Stimulated activated naive CD8-positive, alpha-beta T cell treated with anti-CD3 and anti-CD28 coated beads, Interleukin-15, amount 100 ng/mL, for 72 hours (primary cell): ENCODE measurements at regions not wholly inside any gene's neighbourhood (a gene's known extent, or its start where the extent isn't known, plus 50 kb on each side); places are given as distances from the start of the nearest gene placed in this dataset.
"Not testable (repeated sequence)": the region's sequence is repeated elsewhere in the genome, so short reads cannot be mapped to it uniquely, and the experiment has no call there.

Source experiments
- ATAC-seq: fragments of 150-1000 bp; cut with Tn5 transposase; 2 replicates; pipeline ENCODE4 v1.10.0; 2021; ENCODE audit warnings: mild to moderate bottlenecking, moderate library complexity
- DNase-seq, 2 donors: peaks; one replicate each; pipeline ENCODE4 v3.0.0; 2021 to 2022
- H3K27ac Mint-ChIP-seq, 2 donors: one replicate each; pipeline ENCODE4 v1.8.0; 2022; ENCODE audit warnings: mild to moderate bottlenecking in 2 of 2, mixed read lengths in 2 of 2, moderate library complexity in 2 of 2
- H3K27me3 Mint-ChIP-seq: one replicate; pipeline ENCODE4 v1.8.0; 2022; ENCODE audit warnings: mixed read lengths
- H3K4me1 Mint-ChIP-seq: one replicate; pipeline ENCODE4 v1.8.0; 2022; ENCODE audit warnings: mild to moderate bottlenecking, mixed read lengths
- H3K4me3 Mint-ChIP-seq, 2 donors: one replicate each; pipeline ENCODE4 v1.8.0; 2022; ENCODE audit warnings: mild to moderate bottlenecking in 2 of 2, mixed read lengths in 2 of 2, moderate library complexity in 1 of 2
- H3K9me3 Mint-ChIP-seq, 2 donors: one replicate each; pipeline ENCODE4 v1.8.0; 2022; ENCODE audit warnings: mixed read lengths in 2 of 2

DNA sequence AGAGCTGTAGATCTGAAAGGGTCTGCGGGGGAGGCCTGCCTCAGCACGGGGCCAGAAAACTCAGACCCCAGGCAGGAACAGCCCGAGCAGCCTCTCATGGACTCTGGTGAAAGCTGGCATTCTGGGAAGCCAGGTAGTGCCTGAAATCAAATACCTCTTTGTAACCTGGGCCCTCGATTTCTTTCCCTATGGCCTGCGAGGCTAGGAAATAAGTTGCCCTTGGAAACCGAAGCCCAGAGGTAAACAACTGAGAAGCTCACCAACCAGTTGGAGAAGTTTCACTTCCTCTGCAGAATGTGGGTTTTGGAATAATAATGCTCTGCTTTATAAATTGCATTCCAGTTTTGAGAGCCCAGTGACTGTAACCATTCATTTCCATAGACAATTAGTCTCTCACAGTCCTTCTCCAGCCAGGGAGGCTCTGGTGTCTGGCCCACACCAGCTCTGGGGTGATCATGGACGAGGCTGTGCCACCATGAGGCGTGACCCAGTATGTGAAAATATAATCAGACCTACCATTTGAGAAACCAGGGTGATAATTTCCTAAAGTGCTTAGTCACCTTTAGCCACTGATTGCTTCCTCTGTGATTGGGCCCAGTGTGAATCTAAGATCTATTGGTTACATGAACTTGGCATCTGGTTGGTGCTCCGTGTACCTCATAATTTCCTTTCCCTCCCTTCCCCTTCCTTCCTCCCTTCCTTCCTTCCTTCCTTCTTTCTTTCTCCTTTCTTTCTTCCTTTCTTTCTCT is 133.1 kb upstream of the PELI1 start:
- Mint-ChIP-seq H3K27ac (peak overlapping the region in 1 of 2 donors; percentile 42), H3K4me3 (no peak overlapping the region), H3K9me3 (no peaks in the 10 kb centered on the region), H3K4me1 (peaks cover 32% of the 10 kb centered on the region), H3K27me3 (no peaks in the 10 kb centered on the region)
- no peak for DNase-seq
- ATAC-seq, result no peak

DNA sequence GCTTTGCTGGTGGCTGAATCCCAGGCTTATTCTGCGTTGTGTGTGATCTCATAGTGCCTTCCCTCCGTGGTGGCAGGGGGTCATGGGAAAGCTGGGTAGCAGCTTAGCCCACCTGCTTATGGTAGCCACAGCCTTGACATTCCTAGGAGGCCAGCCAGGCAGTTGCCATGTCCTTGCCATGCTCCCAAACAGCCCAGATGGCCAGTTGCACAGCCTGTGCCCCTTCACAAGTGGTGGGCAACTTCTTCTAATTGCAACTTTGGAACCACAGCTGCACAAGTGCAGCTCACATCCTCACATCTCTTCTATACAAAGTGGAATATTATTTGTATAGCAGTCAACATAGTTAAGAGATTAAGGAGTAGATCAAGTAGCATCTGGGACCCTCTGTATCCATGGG is 136.6 kb upstream of the PELI1 start:
- not testable (repeated sequence) for H3K27ac Mint-ChIP-seq, DNase-seq, H3K27me3 Mint-ChIP-seq, H3K4me3 Mint-ChIP-seq, H3K9me3 Mint-ChIP-seq, H3K4me1 Mint-ChIP-seq, ATAC-seq

DNA sequence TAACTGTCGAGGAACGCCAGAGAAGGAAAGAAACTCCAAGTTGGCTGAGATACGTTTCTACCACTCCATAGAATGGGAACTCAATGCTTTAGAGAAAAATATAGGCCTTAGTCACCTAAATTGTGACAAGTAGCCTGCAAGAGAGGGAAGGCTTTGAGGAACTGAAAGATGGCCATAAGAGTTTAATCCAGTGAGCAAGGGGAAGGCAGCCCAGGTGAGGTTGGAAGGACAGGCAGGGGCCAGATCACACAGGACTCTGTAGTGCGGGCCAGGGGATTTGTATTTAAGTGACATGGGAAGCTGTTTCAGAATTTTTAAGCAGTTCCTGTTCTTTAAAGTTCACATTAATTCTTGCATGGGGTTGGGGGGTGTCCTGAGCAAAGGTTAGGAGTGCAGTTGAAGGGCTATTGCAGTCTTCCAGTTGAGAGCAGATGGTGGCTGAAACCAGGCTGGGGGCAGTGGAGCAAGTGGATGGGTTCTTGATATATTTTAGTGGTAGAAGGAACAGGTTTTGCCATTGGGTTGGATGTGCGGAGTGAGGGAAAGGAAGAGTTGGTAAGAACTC is 138.9 kb upstream of the PELI1 start:
- Mint-ChIP-seq H3K9me3 (no peaks in the 10 kb centered on the region), H3K4me3 (no peak overlapping the region), H3K4me1 (no peaks in the 10 kb centered on the region), H3K27ac (no peak overlapping the region), H3K27me3 (no peaks in the 10 kb centered on the region)
- ATAC-seq (no peak), DNase-seq (no peak)

DNA sequence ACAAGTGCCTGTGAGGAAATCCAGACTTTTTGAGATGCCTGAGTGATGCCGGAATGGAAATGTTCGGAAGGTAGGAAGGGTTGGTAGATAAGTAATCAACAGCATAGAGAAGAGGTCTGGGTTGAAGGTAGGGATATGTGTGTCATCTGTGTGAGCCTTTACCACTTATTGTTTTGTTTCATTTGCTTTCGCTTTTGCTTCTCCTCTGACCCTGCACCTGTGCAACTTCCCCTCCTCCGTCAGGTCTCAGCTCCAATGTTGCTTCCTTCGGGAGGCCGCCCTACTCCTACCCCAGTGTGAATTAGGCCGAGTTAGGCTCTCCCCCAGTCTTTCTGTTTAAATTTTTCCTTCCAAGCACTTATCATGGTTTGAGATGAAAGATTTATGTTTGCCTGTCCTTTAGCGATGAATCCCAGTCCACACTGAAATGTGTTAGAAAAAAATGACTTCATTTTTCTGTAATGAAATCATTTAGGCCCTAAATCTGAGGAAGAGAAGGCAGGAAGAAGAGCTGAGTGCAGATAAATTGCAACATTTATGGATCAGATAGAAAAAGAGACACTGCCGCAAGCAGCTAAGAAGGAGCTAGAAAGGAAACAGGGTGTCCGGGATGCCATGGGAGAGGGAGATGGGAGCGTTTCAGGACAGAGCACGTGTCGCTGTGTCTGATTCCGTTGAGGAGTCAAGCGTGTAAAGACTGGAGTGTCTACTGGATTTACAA is 139.6 kb upstream of the PELI1 start:
- Mint-ChIP-seq H3K4me1 (no peaks in the 10 kb centered on the region), H3K4me3 (no peak overlapping the region), H3K9me3 (no peaks in the 10 kb centered on the region), H3K27me3 (no peaks in the 10 kb centered on the region), H3K27ac (no peak overlapping the region)
- DNase-seq (peak; percentile 13 to 33), ATAC-seq (peak; percentile 95)

DNA sequence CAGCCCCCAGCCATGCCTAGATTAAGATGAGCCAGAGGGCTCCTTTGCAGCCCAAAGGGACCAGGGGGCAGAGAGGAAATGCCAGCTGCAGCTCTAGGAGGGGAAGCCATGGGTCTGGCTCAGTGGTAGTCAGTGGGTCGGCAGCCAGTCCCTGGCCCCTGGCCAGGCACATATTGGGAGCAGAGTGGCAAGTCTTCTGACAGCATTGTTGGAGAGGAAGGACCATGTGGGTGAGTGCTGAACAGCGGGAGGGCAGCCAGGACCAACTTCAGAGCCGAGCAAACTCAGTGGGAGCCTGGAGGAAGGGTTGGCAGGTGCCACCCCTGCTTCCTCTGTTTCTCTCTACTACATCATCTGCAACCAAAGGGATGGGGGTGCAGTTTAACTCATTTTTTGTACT is 140.5 kb upstream of the PELI1 start:
- H3K4me1 Mint-ChIP-seq, result no peaks in the 10 kb centered on the region
- DNase-seq (no peak), ATAC-seq (peak; percentile 15)
- H3K4me3 Mint-ChIP-seq, result no peak overlapping the region
- H3K27ac Mint-ChIP-seq, result peak overlapping the region in 1 of 2 donors; percentile 6
- no peaks in the 10 kb centered on the region for H3K27me3 Mint-ChIP-seq
- H3K9me3 Mint-ChIP-seq, result no peaks in the 10 kb centered on the region

DNA sequence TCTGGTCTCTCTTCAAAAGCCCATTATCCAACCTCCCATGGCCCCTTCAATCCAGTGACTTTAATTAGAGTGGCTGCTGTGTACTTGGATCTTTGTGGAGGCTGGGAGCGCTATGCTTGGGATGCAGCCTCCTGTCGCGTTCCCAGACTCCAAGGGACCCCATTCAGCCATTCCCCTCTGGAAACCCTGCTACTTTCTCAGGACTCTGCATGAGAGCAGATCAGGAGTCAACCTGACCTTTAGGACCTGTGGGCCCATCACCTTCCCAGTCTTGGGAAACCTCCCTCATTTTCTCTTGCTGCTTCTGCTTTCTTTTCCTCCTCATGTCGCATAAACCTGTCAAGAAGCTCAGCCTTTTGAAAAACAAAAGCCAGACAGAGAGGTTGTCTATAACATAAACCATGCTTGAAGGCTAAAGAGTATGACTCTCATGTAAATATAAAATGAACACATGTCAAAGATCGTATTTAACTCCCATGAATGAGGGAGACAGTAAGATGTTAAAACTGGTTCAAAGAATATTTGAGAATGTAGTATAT is 143.1 kb upstream of the PELI1 start:
- DNase-seq (no peak), ATAC-seq (no peak)
- H3K27ac Mint-ChIP-seq, result no peak overlapping the region
- no peaks in the 10 kb centered on the region for H3K9me3 Mint-ChIP-seq
- no peaks in the 10 kb centered on the region for H3K27me3 Mint-ChIP-seq
- H3K4me1 Mint-ChIP-seq, result no peaks in the 10 kb centered on the region
- H3K4me3 Mint-ChIP-seq, result no peak overlapping the region

DNA sequence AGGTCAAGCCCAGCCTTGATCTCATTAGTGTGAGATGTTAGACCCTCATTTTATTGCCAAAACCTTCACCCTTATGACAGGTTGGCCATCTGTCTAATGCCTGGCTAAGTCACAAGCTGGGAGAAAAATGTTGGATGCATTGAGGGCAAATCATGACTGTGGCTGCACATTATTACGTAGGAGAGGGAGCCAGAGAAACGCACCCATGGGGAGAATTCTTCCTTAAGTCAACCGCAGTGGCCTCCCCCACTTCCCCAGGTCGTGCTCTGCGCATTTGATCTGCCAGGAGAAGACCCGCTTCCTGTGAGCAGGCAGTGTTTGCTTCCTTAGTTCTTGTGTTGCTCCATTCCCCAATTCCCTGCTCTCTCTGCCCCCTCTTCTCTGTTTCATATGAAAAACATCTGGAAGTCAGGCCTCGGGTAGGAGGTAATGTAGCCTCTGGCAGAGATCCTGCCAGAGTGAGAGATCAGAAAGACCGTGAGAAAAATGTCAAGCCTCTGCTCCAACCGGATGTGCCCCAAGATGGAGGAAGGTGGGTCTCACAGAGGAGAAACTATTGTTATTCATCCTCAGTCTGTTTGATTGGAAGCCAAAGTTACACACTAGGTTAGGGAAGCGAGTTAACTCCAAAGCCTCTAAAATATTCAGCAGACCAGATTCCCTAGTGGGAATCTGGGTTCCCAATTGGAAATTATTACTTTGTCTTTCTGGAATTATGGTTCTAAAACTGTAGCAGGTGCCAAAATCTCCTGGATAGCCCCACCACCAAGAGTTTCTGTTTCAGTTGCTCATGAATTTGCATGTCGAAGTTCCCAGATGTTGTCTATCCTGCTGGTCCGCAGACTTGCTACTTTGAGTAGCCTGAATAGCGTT is 144.3 kb upstream of the PELI1 start:
- H3K4me3 Mint-ChIP-seq, result no peak overlapping the region
- DNase-seq (no peak), ATAC-seq (no peak)
- no peak overlapping the region for H3K27ac Mint-ChIP-seq
- H3K27me3 Mint-ChIP-seq, result no peaks in the 10 kb centered on the region
- no peaks in the 10 kb centered on the region for H3K9me3 Mint-ChIP-seq
- no peaks in the 10 kb centered on the region for H3K4me1 Mint-ChIP-seq

DNA sequence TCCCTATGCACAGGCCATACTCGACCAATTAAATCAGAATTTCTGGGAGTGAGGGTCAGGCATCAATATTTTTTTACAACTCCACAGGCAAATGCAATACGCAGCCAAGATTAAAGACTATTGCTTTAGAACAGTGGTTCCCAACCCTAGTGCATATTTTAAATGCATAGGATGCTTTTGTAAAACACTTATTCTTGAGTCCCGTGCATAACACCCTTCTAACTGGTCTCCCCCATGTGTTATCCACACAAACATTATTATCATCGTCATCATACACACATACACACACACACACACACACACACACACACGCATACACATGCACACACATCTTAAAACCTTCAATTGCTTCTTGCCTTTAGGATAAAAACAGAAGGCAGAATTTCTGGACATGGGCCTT is 145.0 kb upstream of the PELI1 start:
- H3K27me3 Mint-ChIP-seq, result no peaks in the 10 kb centered on the region
- ATAC-seq, result no peak
- H3K9me3 Mint-ChIP-seq, result no peaks in the 10 kb centered on the region
- H3K4me1 Mint-ChIP-seq, result no peaks in the 10 kb centered on the region
- H3K4me3 Mint-ChIP-seq, result no peak overlapping the region
- no peak overlapping the region for H3K27ac Mint-ChIP-seq
- DNase-seq, result no peak

DNA sequence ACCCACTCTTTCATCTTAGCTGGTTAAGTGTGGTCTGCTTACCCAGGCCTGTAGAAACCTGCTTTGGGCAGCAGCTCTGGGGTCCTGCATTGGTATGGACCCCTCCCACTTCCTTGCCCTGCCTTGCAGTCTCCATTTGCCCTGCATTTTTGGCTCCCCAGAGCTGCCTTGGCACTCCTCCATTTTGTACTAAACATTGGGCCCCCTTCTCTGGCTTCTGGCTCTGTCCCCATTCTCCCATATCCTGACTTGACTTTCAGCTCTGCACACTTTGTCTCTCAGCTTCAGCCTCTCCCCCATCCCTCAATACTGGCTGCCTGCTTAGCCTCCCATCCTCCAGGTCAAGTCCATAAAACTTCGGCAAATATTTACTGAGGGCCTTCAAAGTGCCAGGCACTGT is 145.5 kb upstream of the PELI1 start:
- Mint-ChIP-seq H3K9me3 (no peaks in the 10 kb centered on the region), H3K4me3 (no peak overlapping the region), H3K27ac (no peak overlapping the region), H3K4me1 (peaks cover 1% of the 10 kb centered on the region), H3K27me3 (no peaks in the 10 kb centered on the region)
- DNase-seq (no peak), ATAC-seq (no peak)

DNA sequence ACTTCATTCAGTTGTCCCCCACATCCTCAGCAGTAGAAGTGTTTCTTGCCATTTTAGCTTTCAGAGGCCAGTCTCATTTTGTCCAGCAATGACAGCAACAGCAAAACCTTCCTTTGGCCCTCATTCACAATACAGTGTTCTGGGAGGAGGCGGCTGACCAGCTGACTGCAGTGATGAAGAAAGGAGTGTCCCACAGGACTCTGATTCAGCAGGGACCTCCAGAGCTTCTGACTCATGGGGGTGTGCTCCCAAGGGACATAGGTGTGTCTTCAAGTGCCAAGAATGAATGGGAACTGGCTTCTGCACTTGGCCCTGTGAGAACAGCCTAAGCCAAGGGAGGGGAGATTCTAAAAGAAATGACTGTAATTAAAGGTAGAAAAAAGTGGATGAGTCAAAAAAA is 147.0 kb upstream of the PELI1 start:
- no peak overlapping the region for H3K27ac Mint-ChIP-seq
- peaks cover 0 to 4% of the 10 kb centered on the region in 2 donors for H3K9me3 Mint-ChIP-seq
- ATAC-seq (no peak), DNase-seq (no peak)
- H3K4me1 Mint-ChIP-seq, result peaks cover 16% of the 10 kb centered on the region
- H3K27me3 Mint-ChIP-seq, result peaks cover 5% of the 10 kb centered on the region
- no peak overlapping the region for H3K4me3 Mint-ChIP-seq

DNA sequence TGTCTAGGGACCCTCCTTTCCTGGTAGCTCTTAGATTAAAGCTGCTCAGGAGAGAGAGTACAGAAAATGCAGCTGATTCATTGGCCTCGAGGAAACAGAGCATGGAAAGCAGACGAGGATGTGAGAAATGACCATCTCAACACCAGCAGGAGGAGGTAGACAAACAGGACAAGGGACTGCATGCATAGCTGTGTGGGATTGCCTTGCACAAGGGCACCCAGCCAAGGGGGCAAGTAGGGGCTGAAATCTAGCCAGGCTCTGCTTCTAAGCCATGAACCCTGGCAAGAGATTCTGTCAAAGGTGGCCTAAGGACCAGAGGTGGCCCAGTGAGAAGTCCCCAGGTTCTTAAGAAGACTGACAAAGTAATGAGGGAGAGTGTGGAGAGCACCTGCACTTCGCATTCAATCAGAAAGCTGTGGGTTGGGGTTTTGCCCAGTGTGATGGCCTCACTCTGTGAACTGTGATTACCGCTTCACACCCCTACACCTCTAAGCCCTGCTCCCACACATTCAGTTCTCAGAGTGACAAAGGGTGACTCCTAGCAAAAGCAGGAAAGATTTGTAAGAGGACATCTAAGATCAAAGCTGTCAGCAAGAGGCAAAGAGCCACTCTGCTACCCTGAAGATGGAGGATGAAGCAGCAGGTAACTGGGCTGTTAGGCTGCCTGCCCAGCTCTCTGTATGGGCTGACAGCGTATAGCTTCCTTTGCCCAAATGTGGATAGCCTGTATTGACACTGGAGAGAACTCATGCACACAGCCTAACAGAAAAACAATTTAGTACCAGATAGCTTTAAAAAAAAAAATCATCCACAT is 151.3 kb upstream of the PELI1 start:
- peak; percentile 31 to 50 for DNase-seq

DNA sequence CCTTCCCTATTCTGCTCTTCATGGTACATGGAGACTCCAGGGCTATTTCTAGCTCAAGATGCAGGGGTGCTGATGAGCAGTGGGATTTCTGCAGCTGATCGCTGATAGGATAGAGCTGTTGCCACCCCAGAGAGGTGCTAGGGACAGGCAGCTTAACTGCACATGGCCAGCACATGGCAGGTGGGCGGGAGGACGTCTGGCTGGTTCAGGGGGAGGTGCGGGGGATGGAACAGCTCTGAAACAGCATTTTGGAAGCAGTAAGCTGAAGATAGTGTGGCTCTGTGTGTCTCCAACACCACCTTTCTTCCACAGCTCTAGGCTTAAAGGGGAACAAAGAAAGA is 151.9 kb upstream of the PELI1 start:
- DNase-seq (no peak), ATAC-seq (peak; percentile 24)
- H3K27me3 Mint-ChIP-seq, result peaks cover 17% of the 10 kb centered on the region
- H3K9me3 Mint-ChIP-seq, result peaks cover 0 to 6% of the 10 kb centered on the region in 2 donors
- H3K4me3 Mint-ChIP-seq, result no peak overlapping the region
- H3K4me1 Mint-ChIP-seq, result peaks cover 25% of the 10 kb centered on the region
- H3K27ac Mint-ChIP-seq, result peak overlapping the region; percentile 11 to 38

More for the DNA sequence above, 151.3 kb upstream of the PELI1 start:
- Mint-ChIP-seq H3K9me3 (peaks cover 0 to 6% of the 10 kb centered on the region in 2 donors), H3K4me3 (peak overlapping the region; percentile 5 to 30), H3K4me1 (peaks cover 25% of the 10 kb centered on the region), H3K27ac (no peak overlapping the region), H3K27me3 (peaks cover 17% of the 10 kb centered on the region)
- ATAC-seq, result peak; percentile 99

DNA sequence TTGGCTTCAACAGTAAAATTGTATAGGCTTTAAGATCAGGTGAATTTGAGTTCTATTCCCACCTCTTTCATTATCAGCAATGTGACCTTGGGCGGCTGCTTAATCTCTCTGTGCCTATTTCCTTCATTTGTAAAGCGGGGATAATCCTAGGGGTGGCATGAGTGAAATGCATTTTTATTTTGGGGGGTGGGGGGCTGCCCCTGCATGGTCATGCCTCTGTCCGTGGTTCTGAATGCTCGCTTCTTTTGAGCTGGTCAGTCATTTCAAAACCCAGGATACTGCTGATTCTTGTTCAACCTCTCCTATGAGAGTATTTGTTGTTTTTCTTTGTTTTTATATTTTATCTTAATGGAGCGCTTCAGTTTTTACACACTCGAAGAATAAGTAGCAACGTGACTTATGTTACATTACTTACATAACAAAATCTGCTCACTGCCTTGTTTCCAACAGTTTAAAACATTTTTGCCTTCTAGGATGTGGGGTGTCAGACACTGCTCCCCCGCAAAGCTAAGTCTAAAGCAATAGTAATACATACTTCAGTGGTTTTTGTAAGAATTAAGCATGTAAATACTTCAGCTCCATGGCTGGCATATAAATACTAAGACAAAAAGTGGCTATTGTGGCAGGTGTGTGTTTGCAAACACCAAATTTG is 152.6 kb upstream of the PELI1 start:
- Mint-ChIP-seq H3K4me1 (peaks cover 25% of the 10 kb centered on the region), H3K27me3 (peaks cover 17% of the 10 kb centered on the region), H3K27ac (no peak overlapping the region), H3K4me3 (no peak overlapping the region), H3K9me3 (peaks cover 0 to 6% of the 10 kb centered on the region in 2 donors)
- DNase-seq (no peak), ATAC-seq (no peak)

DNA sequence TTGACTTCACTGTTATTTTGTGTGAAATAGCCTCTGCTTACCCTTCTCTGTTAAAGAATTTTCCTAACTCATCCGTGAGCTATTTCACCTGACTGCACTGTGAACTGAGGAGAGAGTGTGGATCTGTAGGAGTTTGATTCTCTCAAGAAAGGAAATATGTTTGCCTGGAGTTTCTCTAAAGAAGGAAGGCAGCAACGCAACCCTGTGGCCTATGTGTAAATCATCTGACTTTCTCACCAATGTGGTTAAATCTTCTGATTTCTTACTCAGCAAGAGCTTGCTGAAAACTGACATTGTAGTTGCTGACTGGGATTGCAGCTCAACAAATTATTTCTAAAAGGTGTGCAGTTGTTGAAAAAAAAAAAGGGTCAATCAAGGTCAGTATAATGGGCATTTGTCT is 153.9 kb upstream of the PELI1 start:
- DNase-seq, result no peak
- Mint-ChIP-seq H3K27me3 (peaks cover 17% of the 10 kb centered on the region), H3K9me3 (peaks cover 0 to 6% of the 10 kb centered on the region in 2 donors), H3K4me1 (peaks cover 25% of the 10 kb centered on the region), H3K4me3 (no peak overlapping the region), H3K27ac (no peak overlapping the region)
- no peak for ATAC-seq
